Lower lobe of right lung (tissue), 2 donors: ENCODE measurements at regions not wholly inside any gene's neighbourhood (a gene's known extent, or its start where the extent isn't known, plus 50 kb on each side); places are given as distances from the start of the nearest gene placed in this dataset.

Experiments
- ATAC-seq, 2 donors: fragments of 200-7000 bp; cut with Tn5 transposase; one replicate each; pipeline ENCODE4 v1.9.1; 2020 to 2022; ENCODE audit warnings: mild to moderate bottlenecking in 2 of 2, moderate library complexity in 2 of 2
- DNase-seq: peaks from one replicate; pipeline ENCODE4 v3.0.0-alpha.2; 2020
- H3K27ac ChIP-seq: fragments of 200-600 bp; one replicate; pipeline ENCODE4 v1.8.0; 2022
- H3K27me3 ChIP-seq: fragments of 200-600 bp; one replicate; pipeline ENCODE4 v1.8.0; 2022; ENCODE audit warnings: low read depth
- H3K36me3 ChIP-seq: fragments of 200-600 bp; one replicate; pipeline ENCODE4 v1.8.0; 2022; ENCODE audit warnings: mild to moderate bottlenecking
- H3K4me1 ChIP-seq: fragments of 200-600 bp; one replicate; pipeline ENCODE4 v1.8.0; 2022
- H3K4me3 ChIP-seq: fragments of 200-600 bp; one replicate; pipeline ENCODE4 v1.8.0; 2022; ENCODE audit warnings: mild to moderate bottlenecking
- H3K9me3 ChIP-seq: fragments of 200-600 bp; one replicate; pipeline ENCODE4 v1.8.0; 2022
- CTCF ChIP-seq: fragments of 200-600 bp; IDR thresholded peaks from one replicate; pipeline ENCODE4 v1.8.0; 2022; ENCODE audit warnings: antibody characterized with exemption, mild to moderate bottlenecking
- intact Hi-C: fragments of 100-400 bp; cut with DNase I; formaldehyde crosslinking; loops from one replicate; pipeline ENCODE4 v1.11.0; 2022
- donor health status: DM: no; HTN: yes; CAD: no; lungs with severe emphysema.

DNA sequence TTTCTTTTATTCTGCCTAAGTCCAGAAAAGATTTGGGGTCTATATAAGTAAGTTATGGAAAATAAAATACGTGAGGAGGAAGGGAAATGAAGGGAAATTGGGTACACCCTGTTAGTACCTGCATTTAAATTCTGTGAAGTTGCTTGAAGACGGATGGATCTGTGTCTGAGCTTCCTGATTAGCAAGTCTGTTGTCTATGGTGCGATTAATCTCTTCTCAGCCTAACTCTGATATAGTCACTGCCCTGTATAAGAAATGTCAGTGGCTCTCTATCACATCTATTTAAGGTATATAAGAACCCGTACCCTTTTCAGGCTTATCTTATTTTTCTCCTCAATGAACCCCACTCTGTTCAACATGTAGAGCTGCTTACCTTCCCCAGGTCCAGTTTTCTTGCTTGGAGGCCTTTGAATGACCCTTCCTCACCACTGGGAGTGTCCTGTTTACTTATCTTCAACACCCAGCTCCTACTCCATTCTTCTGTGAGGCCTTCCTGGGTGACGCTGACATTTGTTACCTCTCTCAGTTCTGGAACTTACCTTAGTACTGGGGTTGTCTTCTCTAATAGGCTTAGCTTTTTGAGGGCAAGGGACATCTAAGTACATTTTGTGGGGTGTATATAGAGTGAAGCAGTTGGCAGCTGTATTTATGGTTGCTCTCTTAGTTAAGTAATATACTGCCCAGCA lies 149.6 kb upstream of the PRPS1L1 start:
- H3K36me3 ChIP-seq, result no peaks in the 10 kb centered on the region
- H3K9me3 ChIP-seq, result no peaks in the 10 kb centered on the region
- H3K4me3 ChIP-seq, result no peak overlapping the region
- intact Hi-C loops, result no loop called here
- H3K4me1 ChIP-seq, result no peaks in the 10 kb centered on the region
- no peak for TF ChIP-seq CTCF
- ATAC-seq (no peak), DNase-seq (no peak)
- H3K27me3 ChIP-seq, result no peaks in the 10 kb centered on the region
- no peak overlapping the region for H3K27ac ChIP-seq

GRCh38 chr7:18177815-18178660 lies 150.4 kb upstream of the PRPS1L1 start:
- DNase-seq (peak; percentile 61), ATAC-seq (peak; percentile 81 to 88)
- TF ChIP-seq CTCF, result no peak
- H3K27ac ChIP-seq, result no peak overlapping the region
- H3K36me3 ChIP-seq, result no peaks in the 10 kb centered on the region
- H3K4me3 ChIP-seq, result no peak overlapping the region
- no peaks in the 10 kb centered on the region for H3K9me3 ChIP-seq
- intact Hi-C loops, result no loop called here
- H3K27me3 ChIP-seq, result no peaks in the 10 kb centered on the region
- no peaks in the 10 kb centered on the region for H3K4me1 ChIP-seq

DNA sequence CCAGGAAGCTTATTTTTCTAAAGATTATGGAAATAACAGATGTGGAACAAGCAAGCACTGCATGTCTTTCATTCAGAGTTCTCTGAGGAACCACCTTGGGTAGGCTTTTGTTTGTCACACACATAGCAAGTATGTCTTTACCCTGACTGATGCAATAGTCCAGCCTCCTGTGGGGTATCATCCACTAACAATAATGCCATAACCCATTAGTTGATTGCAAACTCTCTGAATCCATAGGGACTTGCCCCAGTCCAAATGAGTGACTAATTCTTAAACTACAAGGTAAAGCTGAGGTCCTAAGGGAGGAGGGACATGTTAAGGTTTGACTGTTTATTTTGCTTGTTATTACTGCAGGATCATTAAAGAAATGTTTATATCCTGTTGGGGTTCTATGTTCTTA lies 151.4 kb upstream of the PRPS1L1 start:
- Histone ChIP-seq H3K36me3 (no peaks in the 10 kb centered on the region), H3K27ac (no peak overlapping the region), H3K9me3 (no peaks in the 10 kb centered on the region), H3K4me1 (no peaks in the 10 kb centered on the region), H3K4me3 (no peak overlapping the region), H3K27me3 (no peaks in the 10 kb centered on the region)
- no peak for TF ChIP-seq CTCF
- ATAC-seq (no peak), DNase-seq (no peak)
- intact Hi-C loops, result no loop called here

DNA sequence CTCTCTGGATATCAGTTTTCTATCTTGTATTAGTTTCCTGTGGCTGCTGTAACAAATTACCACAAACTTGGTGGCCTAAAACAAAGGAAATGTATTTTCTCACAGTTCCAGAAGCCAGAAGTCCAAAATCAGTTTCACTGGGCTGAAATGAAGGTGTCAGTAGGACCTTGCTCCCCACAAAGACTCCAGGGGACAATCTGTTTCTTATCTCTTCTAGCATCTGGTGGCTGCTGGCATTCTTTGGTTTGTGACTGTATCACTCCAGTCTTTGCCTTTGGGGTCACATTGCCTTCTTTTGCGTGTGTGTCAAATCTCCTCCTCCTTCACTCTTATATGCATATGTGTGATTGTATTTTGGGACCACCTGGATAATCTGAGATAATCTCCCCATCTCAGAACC lies 153.0 kb upstream of the PRPS1L1 start:
- TF ChIP-seq CTCF, result no peak
- Histone ChIP-seq H3K36me3 (no peaks in the 10 kb centered on the region), H3K27ac (no peak overlapping the region), H3K4me1 (no peaks in the 10 kb centered on the region), H3K27me3 (no peaks in the 10 kb centered on the region), H3K9me3 (no peaks in the 10 kb centered on the region), H3K4me3 (no peak overlapping the region)
- ATAC-seq (no peak), DNase-seq (no peak)
- intact Hi-C loops, result no loop called here

GRCh38 chr7:18189500-18190126 lies 162.0 kb upstream of the PRPS1L1 start:
- no peaks in the 10 kb centered on the region for H3K9me3 ChIP-seq
- intact Hi-C loops, result no loop called here
- no peaks in the 10 kb centered on the region for H3K27me3 ChIP-seq
- ATAC-seq, result no peak
- H3K36me3 ChIP-seq, result no peaks in the 10 kb centered on the region
- no peak for DNase-seq
- H3K4me1 ChIP-seq, result no peaks in the 10 kb centered on the region
- no peak for TF ChIP-seq CTCF
- H3K27ac ChIP-seq, result no peak overlapping the region
- H3K4me3 ChIP-seq, result no peak overlapping the region
